Panc1 (cell line): ENCODE measurements at regions not wholly inside any gene's neighbourhood (a gene's known extent, or its start where the extent isn't known, plus 50 kb on each side); places are given as distances from the start of the nearest gene placed in this dataset.

Experiments used
- ATAC-seq: fragments of 200-7000 bp; cut with Tn5 transposase; 2 replicates; pipeline ENCODE4 v1.9.1; 2020; ENCODE audit warnings: mild to moderate bottlenecking, moderate library complexity
- BruUV-seq: library from RNA; stranded (reverse); fragments of 400-500 nt; replicated peaks from 2 replicates; lab custom pipeline; 2021; lab: Mats Ljungman, UMichigan
- CTCF ChIA-PET: fragments of 300-600 bp; sonication (Branson Sonifier 250); formaldehyde crosslinking; loops from one replicate; lab custom pipeline; 2022; ENCODE audit warnings: antibody characterized with exemption; lab: Charles Lee
- POLR2A ChIA-PET: fragments of 300-600 bp; sonication (Branson Sonifier 250); formaldehyde crosslinking; loops from one replicate; lab custom pipeline; 2022; ENCODE audit warnings: antibody characterized with exemption; lab: Charles Lee
- DNase-seq: peaks from one replicate; pipeline ENCODE4 v3.0.0-alpha.2; 2010; ENCODE audit warnings: low read depth, low spot score
- H3K27ac ChIP-seq: 2 replicates; pipeline ENCODE4 v1.5.1; 2011; ENCODE audit warnings: mild to moderate bottlenecking, low read length, inconsistent platforms
- H3K27me3 ChIP-seq: fragments of 200-500 bp; sonication (Bioruptor generic); 2 replicates; pipeline ENCODE4 v1.6.0; 2014; ENCODE audit warnings: low read length, inconsistent platforms; ENCODE audit not compliant: control insufficient read depth, insufficient read depth
- H3K36me3 ChIP-seq: fragments of 200-500 bp; sonication (Bioruptor generic); 2 replicates; pipeline ENCODE4 v1.5.1; 2014; ENCODE audit warnings: inconsistent platforms, mild to moderate bottlenecking, low read length, moderate library complexity; ENCODE audit not compliant: control insufficient read depth, insufficient read depth
- H3K4me1 ChIP-seq: 2 replicates; pipeline ENCODE4 v1.5.1; 2011; ENCODE audit warnings: inconsistent platforms, mild to moderate bottlenecking, low read length, moderate library complexity; ENCODE audit not compliant: control insufficient read depth, insufficient read depth
- H3K4me3 ChIP-seq, 2 experiments: 2 replicates each; pipeline ENCODE4 v1.5.1; 2011 to 2012; ENCODE audit warnings: low read depth in 2 of 2, low read length in 2 of 2, mild to moderate bottlenecking in 2 of 2, inconsistent platforms in 1 of 2, moderate library complexity in 1 of 2
- H3K9me3 ChIP-seq: fragments of 200-500 bp; sonication (Bioruptor generic); 2 replicates; pipeline ENCODE4 v1.5.1; 2014; ENCODE audit warnings: low read depth, mild to moderate bottlenecking, inconsistent platforms, low read length, moderate library complexity; ENCODE audit not compliant: control insufficient read depth, insufficient read depth
- CTCF ChIP-seq: fragments of 450-650 bp; IDR thresholded peaks from 2 replicates; pipeline ENCODE4 v1.5.1; 2017; ENCODE audit warnings: mild to moderate bottlenecking
- POLR2AphosphoS5 ChIP-seq: IDR thresholded peaks from 2 replicates; pipeline ENCODE4 v1.6.1; 2012; ENCODE audit warnings: mild to moderate bottlenecking, low read depth, low read length, moderate library complexity
- REST ChIP-seq, 2 experiments: IDR thresholded peaks; 2 replicates each; pipeline ENCODE4 v1.6.1; 2011 to 2012; ENCODE audit warnings: low read depth in 2 of 2, control low read depth in 1 of 2, low read length in 1 of 2, mild to moderate bottlenecking in 1 of 2, moderate library complexity in 1 of 2; ENCODE audit not compliant: insufficient read depth in 1 of 2
- SIN3A ChIP-seq: IDR thresholded peaks from 2 replicates; pipeline ENCODE4 v1.6.1; 2012; ENCODE audit warnings: low read depth, mild to moderate bottlenecking, low read length, moderate library complexity, borderline replicate concordance; ENCODE audit not compliant: insufficient read depth
- TCF7L2 ChIP-seq: IDR thresholded peaks from 2 replicates; pipeline ENCODE4 v1.6.1; 2011; ENCODE audit warnings: mild to moderate bottlenecking, low read depth, low read length, inconsistent platforms
- in situ Hi-C: cut with HindIII; loops from 2 replicates; pipeline ENCODE4 v1.10.0; 2016; ENCODE audit warnings: low sequenced_read_pairs, low pct_unique_long_range_greater_than_20kb
- intact Hi-C: fragments of 100-400 bp; cut with micrococcal nuclease; formaldehyde crosslinking; loops from one replicate; pipeline ENCODE4 v1.10.0; 2022; ENCODE audit not compliant: unreplicated experiment

GRCh38 chr9:93372391-93372790 is 79.1 kb upstream of the FAM120A start:
- no peak for ATAC-seq
- TF ChIP-seq CTCF (no peak), REST (IDR thresholded peaks at IDR 0.05; ENCODE audit: insufficient read depth in 1 of 2, low read depth in 2 of 2, low read length in 1 of 2) (no peak), POLR2AphosphoS5 (no peak), TCF7L2 (no peak), SIN3A (no peak)
- Histone ChIP-seq H3K9me3 (no peaks in the 10 kb centered on the region), H3K4me3 (no peak overlapping the region), H3K36me3 (no peaks in the 10 kb centered on the region), H3K27me3 (peaks cover 1% of the 10 kb centered on the region; the same call in 1 of the 2 replicates), H3K27ac (no peak overlapping the region), H3K4me1 (no peaks in the 10 kb centered on the region)
- POLR2A ChIA-PET = no interaction called here
- CTCF ChIA-PET = no interaction called here
- no TSS peak for BruUV-seq
- intact Hi-C loops = no loop called here
- no peak for DNase-seq
- in situ Hi-C loops = no loop called here

GRCh38 chr9:93376411-93376810 is 75.1 kb upstream of the FAM120A start:
- Histone ChIP-seq H3K9me3 (no peaks in the 10 kb centered on the region), H3K4me3 (no peak overlapping the region), H3K27me3 (peaks cover 3% of the 10 kb centered on the region; the same call in 1 of the 2 replicates), H3K36me3 (no peaks in the 10 kb centered on the region), H3K27ac (no peak overlapping the region), H3K4me1 (no peaks in the 10 kb centered on the region)
- DNase-seq = no peak
- ATAC-seq = no peak
- CTCF ChIA-PET = no interaction called here
- in situ Hi-C loops = no loop called here
- intact Hi-C loops = no loop called here
- BruUV-seq = no TSS peak
- POLR2A ChIA-PET = no interaction called here
- TF ChIP-seq REST (IDR thresholded peaks at IDR 0.05; ENCODE audit: insufficient read depth in 1 of 2, low read depth in 2 of 2, low read length in 1 of 2) = no peak
- TF ChIP-seq CTCF = no peak
- TF ChIP-seq POLR2AphosphoS5 = no peak
- TF ChIP-seq TCF7L2 = no peak
- no peak for TF ChIP-seq SIN3A
